BJ (cell line): ENCODE measurements at regions not wholly inside any gene's neighbourhood (a gene's known extent, or its start where the extent isn't known, plus 50 kb on each side); places are given as distances from the start of the nearest gene placed in this dataset.

Experiments
- CTCF ChIA-PET: fragments of 350-600 bp; formaldehyde crosslinking; extraction: SDS; loops from one replicate; lab custom pipeline; 2021; ENCODE audit warnings: antibody characterized with exemption, inconsistent platforms; lab: Yijun Ruan, JAX
- POLR2A ChIA-PET: fragments of 300-600 bp; sonication (Branson Sonifier 250); formaldehyde crosslinking; extraction: SDS; loops from one replicate; lab custom pipeline; 2021; ENCODE audit warnings: antibody characterized with exemption; lab: Charles Lee
- DNase-seq: peaks from one replicate; pipeline ENCODE4 v3.0.0-alpha.2; 2011; ENCODE audit warnings: low read depth
- H3K27me3 ChIP-seq: 2 replicates; pipeline ENCODE4 v1.6.0; 2011; ENCODE audit warnings: low read length; ENCODE audit not compliant: control insufficient read depth, insufficient read depth
- H3K36me3 ChIP-seq: 2 replicates; pipeline ENCODE4 v1.5.1; 2011; ENCODE audit warnings: low read length; ENCODE audit not compliant: control insufficient read depth, insufficient read depth
- H3K4me3 ChIP-seq: 2 replicates; pipeline ENCODE4 v1.5.1; 2011; ENCODE audit warnings: low read depth, mild to moderate bottlenecking, control low read depth, low read length
- CTCF ChIP-seq: IDR thresholded peaks from 2 replicates; pipeline ENCODE4 v1.5.1; 2011; ENCODE audit warnings: low read depth, mild to moderate bottlenecking, control low read depth, inconsistent platforms, low read length, moderate library complexity; ENCODE audit not compliant: insufficient read depth

- no peak for TF ChIP-seq CTCF
- POLR2A ChIA-PET, result interaction anchor here (0.6 to 5.8 kb wide), 23 partner anchors 11 to 1690 kb away, joined by 3 to 83 read pairs (median 5); a partner anchor contains a TSS
- DNase-seq, result no peak
- Histone ChIP-seq H3K36me3 (no peaks in the 10 kb centered on the region), H3K27me3 (no peaks in the 10 kb centered on the region), H3K4me3 (peak overlapping the region; percentile 44)
- CTCF ChIA-PET, result interaction anchor here (0.6 to 2.2 kb wide), 5 partner anchors 17 to 1695 kb away, joined by 3 to 5 read pairs (median 3); a partner anchor contains a TSS
These were observed 112.8 kb downstream of the HFE start for GRCh38 chr6:26199773-26200764.

DNA sequence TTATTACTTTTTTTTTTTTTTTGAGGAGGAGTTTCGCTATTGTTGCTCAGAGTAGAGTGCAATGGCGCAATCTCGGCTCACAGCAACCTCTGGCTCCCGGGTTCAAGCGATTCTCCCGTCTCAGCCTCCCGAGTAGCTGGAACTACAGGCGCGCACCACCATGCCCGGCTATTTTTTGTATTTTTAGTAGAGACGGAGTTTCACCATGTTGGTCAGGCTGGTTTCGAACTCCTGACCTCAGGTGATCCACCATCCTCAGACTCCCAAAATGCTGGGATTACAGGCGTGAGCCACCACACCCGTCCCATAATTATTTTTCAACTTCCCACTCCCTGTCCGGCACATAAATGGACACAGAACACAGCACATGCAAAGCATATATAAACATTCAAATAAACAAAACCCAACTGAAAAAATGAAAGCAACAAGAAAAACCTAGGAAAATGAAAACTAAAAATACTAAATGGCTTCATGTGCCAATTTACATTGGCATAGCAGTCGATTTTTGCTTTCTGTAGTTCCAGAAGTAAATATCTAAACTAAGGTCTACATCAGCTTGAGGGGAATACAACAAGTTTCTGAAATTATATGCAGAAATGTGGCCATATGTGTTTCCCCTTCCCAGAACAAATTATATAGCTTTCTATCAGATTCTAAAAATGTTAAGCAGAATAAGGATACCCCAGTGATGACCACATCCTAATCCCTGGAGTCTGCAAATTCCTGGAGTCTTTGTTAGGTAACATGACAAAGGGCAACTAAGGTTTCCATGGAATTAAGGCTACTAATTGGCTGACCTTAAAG lies 113.9 kb downstream of the HFE start:
- H3K36me3 ChIP-seq, result no peaks in the 10 kb centered on the region
- ChIA-PET POLR2A (no interaction called here), CTCF (no interaction called here)
- DNase-seq, result no peak
- H3K4me3 ChIP-seq, result no peak overlapping the region
- TF ChIP-seq CTCF, result no peak
- H3K27me3 ChIP-seq, result no peaks in the 10 kb centered on the region

DNA sequence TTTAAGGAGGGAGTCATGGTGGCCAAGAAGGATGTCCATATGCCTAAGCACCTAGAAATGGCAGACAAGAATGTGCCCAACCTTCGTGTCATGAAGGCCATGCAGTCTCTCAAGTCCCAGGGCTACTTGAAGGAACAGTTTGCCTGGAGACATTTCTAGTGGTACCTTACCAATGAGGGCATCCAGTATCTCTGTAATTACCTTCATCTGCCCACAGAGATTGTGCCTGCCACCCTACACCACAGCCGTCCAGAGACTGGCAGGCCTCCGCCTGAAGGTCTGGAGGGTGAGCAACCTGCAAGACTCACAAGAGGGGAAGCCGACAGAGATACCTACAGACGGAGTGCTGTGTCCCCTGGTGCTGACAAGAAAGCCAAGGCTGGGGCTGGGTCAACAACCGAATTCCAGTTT lies 115.0 kb downstream of the HFE start:
- no peaks in the 10 kb centered on the region for H3K36me3 ChIP-seq
- H3K27me3 ChIP-seq, result no peaks in the 10 kb centered on the region
- no peak for DNase-seq
- TF ChIP-seq CTCF, result no peak
- H3K4me3 ChIP-seq, result no peak overlapping the region
- ChIA-PET POLR2A (no interaction called here), CTCF (no interaction called here)

- POLR2A ChIA-PET, result no interaction called here
- no peaks in the 10 kb centered on the region for H3K27me3 ChIP-seq
These were observed 115.8 kb downstream of the HFE start for GRCh38 chr6:26202811-26203583.

More at GRCh38 chr6:26202811-26203583, 115.8 kb downstream of the HFE start:
- CTCF ChIA-PET, result no interaction called here
- Histone ChIP-seq H3K4me3 (no peak overlapping the region), H3K36me3 (no peaks in the 10 kb centered on the region)
- TF ChIP-seq CTCF, result no peak
- no peak for DNase-seq
